Neuronal stem cell (in vitro differentiated cells): ENCODE measurements at regions not wholly inside any gene's neighbourhood (a gene's known extent, or its start where the extent isn't known, plus 50 kb on each side); places are given as distances from the start of the nearest gene placed in this dataset.
A peak's percentile ranks its signal among the peaks of the same experiment; 100 is the strongest.

Experiments used
- DNase-seq: peaks from one replicate; pipeline ENCODE4 v3.0.0-alpha.2; 2013; ENCODE audit warnings: low spot score
- H2AFZ ChIP-seq: one replicate; pipeline ENCODE4 v1.6.1; 2013; ENCODE audit warnings: mild to moderate bottlenecking, low read length, inconsistent platforms
- H2AK5ac ChIP-seq: 2 replicates; pipeline ENCODE4 v1.6.1; 2013; ENCODE audit warnings: low read depth, mild to moderate bottlenecking, inconsistent platforms, low read length, moderate library complexity, mixed read lengths
- H2BK120ac ChIP-seq: 2 replicates; pipeline ENCODE4 v1.6.1; 2013; ENCODE audit warnings: low read depth, mild to moderate bottlenecking, inconsistent platforms, low read length, moderate library complexity, mixed read lengths
- H2BK12ac ChIP-seq: one replicate; pipeline ENCODE4 v1.6.1; 2013; ENCODE audit warnings: low read length, inconsistent platforms
- H2BK15ac ChIP-seq: 2 replicates; pipeline ENCODE4 v1.6.1; 2013; ENCODE audit warnings: mild to moderate bottlenecking, low read length, inconsistent platforms, mixed read lengths
- H2BK5ac ChIP-seq: one replicate; pipeline ENCODE4 v1.6.1; 2013; ENCODE audit warnings: inconsistent platforms, mild to moderate bottlenecking, low read length, moderate library complexity
- H3K14ac ChIP-seq: one replicate; pipeline ENCODE4 v1.6.1; 2013; ENCODE audit warnings: low read length, inconsistent platforms
- H3K18ac ChIP-seq: 2 replicates; pipeline ENCODE4 v1.6.1; 2013; ENCODE audit warnings: low read length, inconsistent platforms
- H3K23ac ChIP-seq: 2 replicates; pipeline ENCODE4 v1.6.1; 2013; ENCODE audit warnings: low read depth, mild to moderate bottlenecking, mixed read lengths, low read length, inconsistent platforms; ENCODE audit not compliant: poor library complexity
- H3K27ac ChIP-seq: replicated peaks from 3 replicates; pipeline ENCODE4 v1.5.1; 2013; ENCODE audit warnings: low read length, inconsistent platforms
- H3K27me3 ChIP-seq, 3 experiments: 2 replicates each; pipeline ENCODE4 v1.6.1; 2013; ENCODE audit warnings: low read length in 3 of 3, mild to moderate bottlenecking in 2 of 3, inconsistent platforms in 1 of 3, low read depth in 1 of 3, mixed read lengths in 1 of 3, moderate library complexity in 1 of 3; ENCODE audit not compliant: control insufficient read depth in 3 of 3, insufficient read depth in 3 of 3
- H3K36me3 ChIP-seq, 2 donors: replicated peaks in 1 of 2; 2 replicates each; pipeline ENCODE4 v1.6.1; 2013; ENCODE audit warnings: low read length in 2 of 2; ENCODE audit not compliant: control insufficient read depth in 2 of 2, insufficient read depth in 2 of 2
- H3K4ac ChIP-seq: 2 replicates; pipeline ENCODE4 v1.6.1; 2013; ENCODE audit warnings: inconsistent platforms, mild to moderate bottlenecking, low read length, moderate library complexity
- H3K4me1 ChIP-seq, 2 donors: 1 replicate in 1 of 2; 2 replicates in 1 of 2; pipeline ENCODE4 v1.6.1; 2013; ENCODE audit warnings: low read length in 2 of 2, low read depth in 1 of 2; ENCODE audit not compliant: control insufficient read depth in 2 of 2, insufficient read depth in 1 of 2
- H3K4me2 ChIP-seq: one replicate; pipeline ENCODE4 v1.6.1; 2013; ENCODE audit warnings: mild to moderate bottlenecking, low read length, inconsistent platforms; ENCODE audit not compliant: insufficient read depth, poor library complexity, severe bottlenecking
- H3K4me3 ChIP-seq, 2 donors: 2 replicates each; pipeline ENCODE4 v1.5.1; 2013; ENCODE audit warnings: low read length in 2 of 2, mild to moderate bottlenecking in 2 of 2, inconsistent platforms in 1 of 2, moderate library complexity in 1 of 2
- H3K79me1 ChIP-seq: one replicate; pipeline ENCODE4 v1.6.1; 2013; ENCODE audit warnings: low read depth, mild to moderate bottlenecking, inconsistent platforms, low read length, moderate library complexity
- H3K9ac ChIP-seq: one replicate; pipeline ENCODE4 v1.6.1; 2013; ENCODE audit warnings: mild to moderate bottlenecking, low read depth, low read length, inconsistent platforms; ENCODE audit not compliant: poor library complexity
- H3K9me3 ChIP-seq, 2 donors: replicated peaks in 1 of 2; 2 replicates each; pipeline versions ENCODE3 to v1.6.1; 2013; ENCODE audit warnings: low read length in 2 of 2, mild to moderate bottlenecking in 2 of 2, inconsistent platforms in 1 of 2, low read depth in 1 of 2, mixed read lengths in 1 of 2, moderate library complexity in 1 of 2; ENCODE audit not compliant: control insufficient read depth in 2 of 2, insufficient read depth in 1 of 2
- H4K8ac ChIP-seq: one replicate; pipeline ENCODE4 v1.6.1; 2013; ENCODE audit warnings: low read depth, mild to moderate bottlenecking, inconsistent platforms, low read length, moderate library complexity
- H4K91ac ChIP-seq: one replicate; pipeline ENCODE4 v1.6.1; 2013; ENCODE audit warnings: low read length, low read depth, mild to moderate bottlenecking, inconsistent platforms; ENCODE audit not compliant: poor library complexity
- WGBS, 2 donors: extraction: QIAGEN DNeasy Blood & Tissue Kit; methylation state at CpG; one replicate each; pipeline ENCODE4 v1.1.7; 2013; ENCODE audit warnings: missing lambda C conversion rate in 2 of 2, mixed read lengths in 1 of 2; ENCODE audit not compliant: insufficient read length in 2 of 2, insufficient replicate concordance in 1 of 2; ENCODE audit errors: extremely low coverage in 2 of 2; 5-methylcytosine and 5-hydroxymethylcytosine counted together

DNA sequence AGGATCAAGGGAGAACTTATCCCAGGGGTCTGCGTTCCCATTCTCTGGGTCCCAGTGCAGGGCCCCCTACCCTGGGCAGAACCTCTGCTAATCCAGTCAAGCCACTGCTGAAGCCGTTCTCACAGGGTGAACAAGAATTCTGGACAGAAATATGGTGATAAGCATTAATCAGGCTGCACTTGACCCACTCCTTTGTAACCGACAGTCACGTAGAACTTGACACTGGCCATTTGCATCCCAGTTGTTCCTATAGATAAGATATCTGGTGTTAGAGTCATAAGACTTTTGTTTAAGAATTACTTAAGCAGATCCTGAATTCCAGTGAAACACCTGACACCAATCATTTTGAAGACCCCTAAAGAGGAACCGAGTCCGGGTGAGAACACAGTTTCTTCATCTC, 107.5 kb upstream of the THY1 start:
- no peak overlapping the region for H2BK120ac ChIP-seq
- no peak overlapping the region for H3K14ac ChIP-seq
- peaks cover 0 to 52% (median 0%) of the 10 kb centered on the region in 3 experiments for H3K27me3 ChIP-seq
- no peak overlapping the region for H2AK5ac ChIP-seq
- H3K4me1 ChIP-seq = peaks cover 4 to 7% of the 10 kb centered on the region in 2 donors
- H4K91ac ChIP-seq = no peak overlapping the region
- no peaks in the 10 kb centered on the region for H3K36me3 ChIP-seq
- no peak overlapping the region for H3K23ac ChIP-seq
- no peak overlapping the region for H3K9ac ChIP-seq
- no peak overlapping the region for H3K27ac ChIP-seq
- H2BK15ac ChIP-seq = no peak overlapping the region
- H3K4me2 ChIP-seq = no peak overlapping the region
- H3K4ac ChIP-seq = no peak overlapping the region
- no peak for DNase-seq
- no peaks in the 10 kb centered on the region for H3K79me1 ChIP-seq
- H4K8ac ChIP-seq = no peak overlapping the region
- H3K18ac ChIP-seq = no peak overlapping the region
- H2BK12ac ChIP-seq = no peak overlapping the region
- no peak overlapping the region for H3K4me3 ChIP-seq
- no peak overlapping the region for H2BK5ac ChIP-seq
- no peaks in the 10 kb centered on the region for H3K9me3 ChIP-seq
- no peak overlapping the region for H2AFZ ChIP-seq
- WGBS, 2 donors = no CpG with 5 or more reads among the region's 6 CpGs

DNA sequence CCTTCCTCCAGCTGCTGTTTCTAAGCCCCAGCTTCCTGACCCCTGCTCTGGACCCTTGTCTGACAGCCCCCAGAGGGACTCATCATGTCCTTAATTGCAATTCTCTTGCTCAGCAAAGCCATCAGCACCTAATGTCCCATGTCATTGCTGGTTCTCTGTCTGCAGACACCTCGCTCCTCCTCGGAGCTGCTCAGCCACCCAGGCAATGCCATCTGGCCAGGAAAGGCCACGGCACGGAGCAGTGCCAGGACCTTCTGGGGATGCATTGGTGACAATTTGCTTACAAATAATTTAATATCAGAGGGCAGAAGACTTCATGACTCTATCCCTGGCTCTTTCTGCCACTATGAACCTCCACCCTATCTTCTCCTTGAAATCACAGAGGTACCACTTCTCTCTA, 107.0 kb upstream of the THY1 start:
- Histone ChIP-seq H3K4ac (no peak overlapping the region), H2AK5ac (no peak overlapping the region), H4K91ac (no peak overlapping the region), H2BK5ac (no peak overlapping the region), H2BK120ac (no peak overlapping the region), H2BK12ac (no peak overlapping the region), H3K79me1 (no peaks in the 10 kb centered on the region), H2AFZ (no peak overlapping the region), H3K4me1 (peaks cover 4 to 7% of the 10 kb centered on the region in 2 donors), H4K8ac (no peak overlapping the region), H3K27me3 (peaks cover 0 to 56% (median 0%) of the 10 kb centered on the region in 3 experiments), H3K23ac (no peak overlapping the region), H3K9ac (no peak overlapping the region), H2BK15ac (no peak overlapping the region), H3K4me2 (no peak overlapping the region), H3K18ac (no peak overlapping the region), H3K9me3 (no peaks in the 10 kb centered on the region), H3K14ac (peak overlapping the region; percentile 41), H3K4me3 (no peak overlapping the region), H3K27ac (no peak overlapping the region), H3K36me3 (no peaks in the 10 kb centered on the region)
- WGBS, 2 donors = no CpG with 5 or more reads among the region's 4 CpGs
- no peak for DNase-seq

DNA sequence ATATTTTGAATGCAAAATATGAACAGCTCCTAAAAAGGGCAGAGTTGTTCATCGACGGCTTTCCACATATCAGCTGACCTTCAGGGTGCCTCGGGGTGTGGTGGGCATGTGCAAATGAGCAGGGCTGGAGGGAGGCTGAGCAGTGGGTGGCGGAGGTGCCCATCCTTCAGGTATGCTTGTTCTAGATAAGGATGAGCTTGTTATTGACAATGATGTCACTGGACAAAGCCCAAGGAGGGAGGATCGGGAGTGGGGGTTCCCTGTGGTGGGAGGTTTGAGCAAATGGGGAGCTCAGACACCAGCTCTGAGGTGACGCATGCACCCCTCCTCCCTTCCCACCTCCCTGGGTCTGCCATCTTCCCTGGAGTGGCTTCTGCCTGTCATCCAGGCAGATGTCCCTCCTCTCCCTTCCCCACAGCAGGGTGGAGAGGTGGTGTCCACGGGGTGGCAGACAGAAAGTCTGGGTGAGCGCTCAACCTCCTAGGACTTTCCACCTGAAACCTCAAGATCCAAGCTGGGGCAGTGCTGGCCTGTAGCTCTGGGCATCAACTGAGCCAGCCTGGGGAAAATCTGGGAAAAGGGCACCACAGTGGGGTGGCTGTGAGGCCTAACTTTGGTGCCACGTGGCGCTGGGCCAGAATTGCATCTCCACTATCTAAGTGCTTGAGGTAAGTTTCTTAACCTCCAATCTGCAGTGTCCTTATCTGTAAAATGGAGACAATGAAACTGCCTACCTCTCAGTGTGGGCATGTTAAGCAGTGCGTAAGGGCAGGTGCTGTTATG, 106.3 kb upstream of the THY1 start:
- H3K36me3 ChIP-seq = no peaks in the 10 kb centered on the region
- peak overlapping the region; percentile 27 for H3K9ac ChIP-seq
- peak overlapping the region; percentile 41 for H3K14ac ChIP-seq
- H3K4me2 ChIP-seq = no peak overlapping the region
- no peak overlapping the region for H2BK120ac ChIP-seq
- no peak overlapping the region for H3K4me3 ChIP-seq
- no peaks in the 10 kb centered on the region for H3K9me3 ChIP-seq
- no peak overlapping the region for H2BK5ac ChIP-seq
- peaks cover 1 to 4% of the 10 kb centered on the region in 2 donors for H3K4me1 ChIP-seq
- WGBS, 2 donors = no CpG with 5 or more reads among the region's 11 CpGs
- peaks cover 0 to 59% (median 0%) of the 10 kb centered on the region in 3 experiments for H3K27me3 ChIP-seq
- no peak overlapping the region for H2BK12ac ChIP-seq
- DNase-seq = no peak
- H4K8ac ChIP-seq = no peak overlapping the region
- no peak overlapping the region for H2AFZ ChIP-seq
- no peak overlapping the region for H2AK5ac ChIP-seq
- H3K27ac ChIP-seq = no peak overlapping the region
- no peak overlapping the region for H3K23ac ChIP-seq
- H2BK15ac ChIP-seq = no peak overlapping the region
- no peaks in the 10 kb centered on the region for H3K79me1 ChIP-seq
- no peak overlapping the region for H3K18ac ChIP-seq
- no peak overlapping the region for H4K91ac ChIP-seq
- H3K4ac ChIP-seq = no peak overlapping the region

DNA sequence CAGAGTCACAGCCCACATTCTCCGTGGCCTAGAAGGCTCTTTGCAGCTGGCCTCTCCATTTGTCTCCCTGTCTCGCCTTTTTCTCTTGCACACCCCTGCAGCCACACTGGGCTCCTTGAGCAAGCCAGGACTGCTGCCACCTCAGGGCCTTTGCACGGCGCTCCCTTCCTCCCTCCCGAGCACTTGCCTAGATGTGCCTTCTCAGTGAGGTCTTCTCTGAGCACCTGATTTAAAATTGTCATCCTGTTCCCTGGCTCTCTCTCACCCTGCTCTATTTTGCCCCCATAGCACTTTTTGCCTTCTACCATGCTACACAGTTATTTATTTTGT, 102.9 kb upstream of the THY1 start:
- Histone ChIP-seq H3K18ac (no peak overlapping the region), H3K4me3 (no peak overlapping the region), H3K4me1 (no peaks in the 10 kb centered on the region), H3K4ac (no peak overlapping the region), H2AK5ac (no peak overlapping the region), H2BK15ac (no peak overlapping the region), H3K14ac (no peak overlapping the region), H3K23ac (no peak overlapping the region), H2BK12ac (no peak overlapping the region), H3K27ac (no peak overlapping the region), H3K79me1 (no peaks in the 10 kb centered on the region), H3K36me3 (no peaks in the 10 kb centered on the region), H2AFZ (no peak overlapping the region), H4K8ac (no peak overlapping the region), H3K27me3 (peaks cover 0 to 38% (median 0%) of the 10 kb centered on the region in 3 experiments), H2BK5ac (no peak overlapping the region), H3K9ac (no peak overlapping the region), H2BK120ac (no peak overlapping the region), H3K4me2 (no peak overlapping the region), H3K9me3 (no peaks in the 10 kb centered on the region), H4K91ac (no peak overlapping the region)
- WGBS, 2 donors = no CpG with 5 or more reads among the region's 5 CpGs
- no peak for DNase-seq
